Ishikawa (cell line): ENCODE measurements at regions not wholly inside any gene's neighbourhood (a gene's known extent, or its start where the extent isn't known, plus 50 kb on each side); places are given as distances from the start of the nearest gene placed in this dataset.

Experiments used
- CEBPB ChIP-seq: IDR thresholded peaks from 2 replicates; pipeline ENCODE4 v1.6.1; 2012
- CREB1 ChIP-seq: IDR thresholded peaks from 2 replicates; pipeline ENCODE4 v1.6.1; 2012; ENCODE audit warnings: low read depth
- EGR1 ChIP-seq: IDR thresholded peaks from 2 replicates; pipeline ENCODE4 v1.6.1; 2012
- EP300 ChIP-seq: IDR thresholded peaks from 2 replicates; pipeline ENCODE4 v1.6.1; 2012; ENCODE audit warnings: borderline replicate concordance
- FOXM1 ChIP-seq: IDR thresholded peaks from 2 replicates; pipeline ENCODE4 v1.6.1; 2012; ENCODE audit warnings: low read depth, borderline replicate concordance
- NFIC ChIP-seq: IDR thresholded peaks from 2 replicates; pipeline ENCODE4 v1.6.1; 2012
- RAD21 ChIP-seq: IDR thresholded peaks from 2 replicates; pipeline ENCODE4 v1.6.1; 2012; ENCODE audit warnings: low read depth
- TAF1 ChIP-seq: IDR thresholded peaks from 2 replicates; pipeline ENCODE4 v1.6.1; 2012; ENCODE audit warnings: low read depth, mild to moderate bottlenecking
- TCF12 ChIP-seq: IDR thresholded peaks from 2 replicates; pipeline ENCODE4 v1.6.1; 2012; ENCODE audit warnings: low read depth
- TEAD4 ChIP-seq: IDR thresholded peaks from 2 replicates; pipeline ENCODE4 v1.6.1; 2012
- YY1 ChIP-seq: IDR thresholded peaks from 2 replicates; pipeline ENCODE4 v1.6.1; 2012; ENCODE audit warnings: low read depth
- ZBTB7A ChIP-seq: IDR thresholded peaks from 2 replicates; pipeline ENCODE4 v1.6.1; 2012; ENCODE audit warnings: low read depth
- TF ChIP-seq, protein P1 (sequence below): IDR thresholded peaks from 2 replicates; pipeline ENCODE4 v1.6.1; 2012; ENCODE audit warnings: low read depth, mild to moderate bottlenecking
- TF ChIP-seq, protein P2 (sequence below): IDR thresholded peaks from 2 replicates; pipeline ENCODE4 v1.6.1; 2012
- TF ChIP-seq, protein P3 (sequence below): IDR thresholded peaks from 2 replicates; pipeline ENCODE4 v1.6.1; 2012

DNA sequence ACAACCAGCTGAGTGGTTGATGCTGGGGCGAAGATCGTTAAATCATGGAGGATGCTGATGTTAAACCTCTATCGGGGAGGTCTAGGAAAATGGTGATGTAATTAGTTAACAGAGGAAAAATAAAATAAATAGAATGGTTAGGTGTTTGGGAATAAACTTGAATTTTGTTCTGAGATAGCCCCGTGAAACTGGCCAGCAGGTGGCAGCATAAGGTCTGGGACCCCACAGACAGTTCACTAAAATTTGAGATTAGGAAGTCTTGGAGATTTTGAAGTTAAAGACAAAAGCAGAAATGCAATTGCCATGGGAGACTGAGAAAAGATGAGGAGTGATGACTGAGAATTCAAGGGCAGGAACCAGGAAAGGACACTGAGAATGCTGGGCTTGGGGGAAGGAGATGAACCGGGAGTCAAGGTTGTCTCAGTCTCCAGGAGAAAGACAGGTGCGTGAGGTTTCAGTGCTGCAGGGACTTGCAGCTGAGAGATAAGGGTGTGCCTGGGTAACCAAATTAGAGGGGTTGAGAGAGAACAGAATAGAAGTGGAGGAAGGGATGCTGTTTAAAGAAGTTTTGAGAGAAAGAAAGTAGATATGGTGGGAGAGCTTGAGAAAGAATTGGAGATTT, 248.0 kb downstream of the ZNF92 start:
- peak; percentile 31; the same call in 1 of the 2 replicates for TF ChIP-seq RAD21

DNA sequence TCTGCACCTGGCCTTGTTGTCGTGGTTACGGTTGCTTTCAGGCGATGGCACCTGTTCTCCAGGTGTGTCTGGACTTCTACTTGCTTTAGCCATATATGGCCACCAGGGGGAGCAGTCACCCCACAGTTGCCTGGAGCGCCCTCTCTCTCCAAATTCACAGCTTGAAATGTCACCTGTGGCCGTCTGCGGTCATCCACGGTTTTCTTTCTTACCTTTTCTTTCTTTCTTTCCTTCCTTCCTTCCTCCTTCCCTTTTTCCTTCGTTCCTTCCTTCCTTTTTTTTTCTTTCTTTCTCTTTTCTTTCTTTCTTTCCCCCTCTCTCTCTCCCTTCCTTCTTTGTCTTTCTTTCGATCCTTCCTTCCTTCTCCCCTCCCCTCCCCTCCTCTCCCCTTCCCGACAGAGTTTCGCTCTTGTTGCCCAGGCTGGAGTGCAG, 150.5 kb upstream of the VKORC1L1 start:
- TF ChIP-seq RAD21 (peak; percentile 90), EP300 (no peak)

DNA sequence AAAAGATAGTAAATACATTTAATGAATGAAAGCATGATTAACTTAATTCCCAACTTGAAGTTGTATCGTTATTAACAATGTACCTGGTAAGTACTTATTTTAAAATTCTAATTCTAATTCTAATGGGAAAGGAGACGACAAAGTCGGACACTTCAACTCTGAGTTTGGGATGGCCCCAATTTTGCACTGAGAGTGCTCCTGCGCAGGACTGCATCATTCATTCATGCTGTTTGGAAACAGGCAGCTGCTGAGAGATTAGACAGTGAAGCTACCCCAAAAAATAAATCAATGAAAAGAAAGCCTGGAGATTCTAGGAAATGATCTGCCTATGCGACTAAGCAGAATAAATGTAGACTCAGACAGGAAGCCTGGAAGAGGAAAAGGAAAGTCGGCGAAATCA, 141.7 kb upstream of the VKORC1L1 start:
- TF ChIP-seq EP300 (no peak), FOXM1 (no peak), CREB1 (no peak), TCF12 (no peak)

DNA sequence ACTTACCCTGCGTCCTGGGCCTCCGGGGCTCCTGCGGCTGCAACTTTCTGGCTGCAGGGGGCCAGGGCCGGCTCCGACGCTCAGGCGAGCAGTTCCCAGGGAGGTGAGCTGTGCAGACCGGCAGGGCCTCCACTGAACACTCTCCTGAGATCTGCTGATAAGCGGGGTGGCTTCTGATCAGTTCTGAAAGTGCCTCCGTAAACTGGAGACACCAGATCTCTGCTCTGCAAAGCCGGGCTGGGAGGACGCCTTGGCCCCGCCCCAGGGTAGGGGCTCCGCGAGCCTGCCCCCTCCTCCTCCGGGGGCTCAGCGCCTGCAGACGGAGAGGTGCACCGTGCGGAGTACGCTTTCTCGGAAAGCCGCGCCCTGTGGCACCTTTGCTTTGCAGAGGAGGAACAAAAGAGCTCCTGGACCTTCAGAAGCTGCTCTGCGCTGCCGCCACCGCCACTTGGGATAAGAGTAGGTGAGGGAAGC, 141.3 kb upstream of the VKORC1L1 start:
- TF ChIP-seq FOXM1 = no peak
- TF ChIP-seq TAF1 = no peak
- no peak for TF ChIP-seq CEBPB
- no peak for TF ChIP-seq TEAD4
- no peak for TF ChIP-seq EP300
- TF ChIP-seq YY1 = no peak
- TF ChIP-seq NFIC = no peak
- no peak for TF ChIP-seq CREB1
- TF ChIP-seq ZBTB7A = no peak
- no peak for TF ChIP-seq EGR1
- no peak for TF ChIP-seq TCF12
- TF ChIP-seq, protein P1, sequence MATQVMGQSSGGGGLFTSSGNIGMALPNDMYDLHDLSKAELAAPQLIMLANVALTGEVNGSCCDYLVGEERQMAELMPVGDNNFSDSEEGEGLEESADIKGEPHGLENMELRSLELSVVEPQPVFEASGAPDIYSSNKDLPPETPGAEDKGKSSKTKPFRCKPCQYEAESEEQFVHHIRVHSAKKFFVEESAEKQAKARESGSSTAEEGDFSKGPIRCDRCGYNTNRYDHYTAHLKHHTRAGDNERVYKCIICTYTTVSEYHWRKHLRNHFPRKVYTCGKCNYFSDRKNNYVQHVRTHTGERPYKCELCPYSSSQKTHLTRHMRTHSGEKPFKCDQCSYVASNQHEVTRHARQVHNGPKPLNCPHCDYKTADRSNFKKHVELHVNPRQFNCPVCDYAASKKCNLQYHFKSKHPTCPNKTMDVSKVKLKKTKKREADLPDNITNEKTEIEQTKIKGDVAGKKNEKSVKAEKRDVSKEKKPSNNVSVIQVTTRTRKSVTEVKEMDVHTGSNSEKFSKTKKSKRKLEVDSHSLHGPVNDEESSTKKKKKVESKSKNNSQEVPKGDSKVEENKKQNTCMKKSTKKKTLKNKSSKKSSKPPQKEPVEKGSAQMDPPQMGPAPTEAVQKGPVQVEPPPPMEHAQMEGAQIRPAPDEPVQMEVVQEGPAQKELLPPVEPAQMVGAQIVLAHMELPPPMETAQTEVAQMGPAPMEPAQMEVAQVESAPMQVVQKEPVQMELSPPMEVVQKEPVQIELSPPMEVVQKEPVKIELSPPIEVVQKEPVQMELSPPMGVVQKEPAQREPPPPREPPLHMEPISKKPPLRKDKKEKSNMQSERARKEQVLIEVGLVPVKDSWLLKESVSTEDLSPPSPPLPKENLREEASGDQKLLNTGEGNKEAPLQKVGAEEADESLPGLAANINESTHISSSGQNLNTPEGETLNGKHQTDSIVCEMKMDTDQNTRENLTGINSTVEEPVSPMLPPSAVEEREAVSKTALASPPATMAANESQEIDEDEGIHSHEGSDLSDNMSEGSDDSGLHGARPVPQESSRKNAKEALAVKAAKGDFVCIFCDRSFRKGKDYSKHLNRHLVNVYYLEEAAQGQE = no peak
- TF ChIP-seq, protein P2, sequence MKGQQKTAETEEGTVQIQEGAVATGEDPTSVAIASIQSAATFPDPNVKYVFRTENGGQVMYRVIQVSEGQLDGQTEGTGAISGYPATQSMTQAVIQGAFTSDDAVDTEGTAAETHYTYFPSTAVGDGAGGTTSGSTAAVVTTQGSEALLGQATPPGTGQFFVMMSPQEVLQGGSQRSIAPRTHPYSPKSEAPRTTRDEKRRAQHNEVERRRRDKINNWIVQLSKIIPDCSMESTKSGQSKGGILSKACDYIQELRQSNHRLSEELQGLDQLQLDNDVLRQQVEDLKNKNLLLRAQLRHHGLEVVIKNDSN = no peak
- no peak for TF ChIP-seq RAD21
- TF ChIP-seq, protein P3, sequence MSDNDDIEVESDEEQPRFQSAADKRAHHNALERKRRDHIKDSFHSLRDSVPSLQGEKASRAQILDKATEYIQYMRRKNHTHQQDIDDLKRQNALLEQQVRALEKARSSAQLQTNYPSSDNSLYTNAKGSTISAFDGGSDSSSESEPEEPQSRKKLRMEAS = no peak

DNA sequence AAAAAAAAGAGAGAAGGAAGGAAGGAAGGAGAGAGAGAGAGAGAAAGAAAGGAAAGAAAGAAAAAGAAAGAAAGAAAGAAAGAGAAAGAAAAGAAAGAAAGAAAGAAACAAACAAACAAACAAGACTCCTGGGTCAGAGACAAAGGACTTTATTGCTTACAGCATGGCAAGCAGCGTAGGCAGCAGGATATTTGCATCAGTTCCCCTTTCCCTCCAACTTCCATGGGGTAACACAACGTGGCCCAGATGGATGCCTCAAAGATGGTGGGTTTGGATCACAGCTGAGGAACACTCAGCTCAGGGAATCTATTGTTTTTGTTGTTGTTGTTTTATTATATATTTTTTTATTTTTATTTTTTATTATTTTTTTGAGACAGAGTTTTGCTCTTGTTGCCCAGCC, 128.5 kb upstream of the VKORC1L1 start:
- TF ChIP-seq TCF12 (no peak), FOXM1 (no peak), ZBTB7A (no peak), EGR1 (no peak), CREB1 (no peak), TEAD4 (no peak), NFIC (no peak), TAF1 (no peak), EP300 (no peak), RAD21 (no peak), CEBPB (no peak), YY1 (no peak)
- TF ChIP-seq, protein P2 = no peak
- TF ChIP-seq, protein P3 = no peak
- TF ChIP-seq, protein P1 = no peak

DNA sequence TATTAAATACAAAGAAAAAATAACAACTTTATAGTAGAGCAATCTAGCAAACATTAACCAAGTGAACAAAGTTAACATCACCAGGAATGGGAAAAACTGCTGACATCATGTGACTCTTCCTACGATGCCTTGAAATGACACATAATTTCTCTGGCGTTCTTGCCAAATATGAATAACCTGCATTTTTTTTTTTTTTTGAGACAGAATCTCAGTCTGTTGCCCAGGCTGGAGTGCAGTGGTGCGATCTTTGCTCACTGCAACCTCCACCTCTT, 126.5 kb upstream of the VKORC1L1 start:
- TF ChIP-seq YY1 (no peak), TAF1 (no peak), NFIC (no peak), RAD21 (no peak)

DNA sequence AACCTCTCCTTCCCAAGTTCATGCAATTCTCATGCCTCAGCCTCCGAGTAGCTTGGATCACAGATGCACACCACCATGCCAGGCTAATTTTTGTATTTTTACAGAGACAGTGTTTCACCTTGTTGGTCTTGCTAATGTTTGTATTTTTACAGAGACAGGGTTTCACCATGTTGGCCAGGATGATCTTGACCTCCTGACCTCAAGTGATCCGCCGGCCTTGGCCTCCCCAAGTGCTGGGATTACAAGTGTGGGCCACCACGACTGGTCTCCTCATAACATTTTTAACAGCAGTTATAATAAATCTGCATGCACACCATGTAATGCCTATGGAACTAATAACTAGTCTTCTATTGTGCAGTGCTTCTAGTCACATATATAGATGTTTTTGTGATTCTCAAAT, 123.8 kb upstream of the VKORC1L1 start:
- TF ChIP-seq, protein P3 = no peak
